Endodermal cell (in vitro differentiated cells): ENCODE measurements at regions not wholly inside any gene's neighbourhood (a gene's known extent, or its start where the extent isn't known, plus 50 kb on each side); places are given as distances from the start of the nearest gene placed in this dataset.
A peak's percentile ranks its signal among the peaks of the same experiment; 100 is the strongest.

Experiments used
- DNase-seq: peaks from one replicate; pipeline ENCODE4 v3.0.0-alpha.2; 2017
- H3K27ac ChIP-seq: 2 replicates; pipeline ENCODE4 v1.5.1; 2013; ENCODE audit warnings: mild to moderate bottlenecking, low read depth, low read length, moderate library complexity
- H3K27me3 ChIP-seq: 2 replicates; pipeline ENCODE4 v1.6.1; 2013; ENCODE audit warnings: mild to moderate bottlenecking, low read length, moderate library complexity; ENCODE audit not compliant: insufficient read depth, control insufficient read depth, poor library complexity, severe bottlenecking
- H3K36me3 ChIP-seq: 2 replicates; pipeline ENCODE4 v1.7.0; 2013; ENCODE audit warnings: mild to moderate bottlenecking, low read length, moderate library complexity; ENCODE audit not compliant: control insufficient read depth, insufficient read depth
- H3K4me1 ChIP-seq: one replicate; pipeline ENCODE4 v1.7.0; 2013; ENCODE audit warnings: low read length; ENCODE audit not compliant: control insufficient read depth, insufficient read depth
- H3K4me3 ChIP-seq: 2 replicates; pipeline ENCODE4 v1.5.1; 2013; ENCODE audit warnings: mild to moderate bottlenecking, low read length, moderate library complexity
- H3K9ac ChIP-seq: 2 replicates; pipeline ENCODE4 v1.6.1; 2013; ENCODE audit warnings: mild to moderate bottlenecking, low read length, moderate library complexity; ENCODE audit not compliant: poor library complexity, severe bottlenecking; ENCODE audit errors: extremely low read depth
- H3K9me3 ChIP-seq: 2 replicates; pipeline ENCODE4 v1.6.1; 2013; ENCODE audit warnings: mild to moderate bottlenecking, low read length, moderate library complexity; ENCODE audit not compliant: control insufficient read depth
- H3K27ac Mint-ChIP-seq: 2 replicates; pipeline ENCODE4 v1.8.0; 2020; ENCODE audit warnings: mixed read lengths
- H3K27me3 Mint-ChIP-seq: 2 replicates; pipeline ENCODE4 v1.8.0; 2021; ENCODE audit warnings: mild to moderate bottlenecking, mixed read lengths; ENCODE audit not compliant: insufficient read depth
- H3K36me3 Mint-ChIP-seq: 2 replicates; pipeline ENCODE4 v1.8.0; 2020; ENCODE audit warnings: low read depth, mixed read lengths
- H3K4me1 Mint-ChIP-seq: 2 replicates; pipeline ENCODE4 v1.8.0; 2020; ENCODE audit warnings: mixed read lengths
- H3K4me3 Mint-ChIP-seq: 2 replicates; pipeline ENCODE4 v1.8.0; 2020; ENCODE audit warnings: mild to moderate bottlenecking, moderate library complexity, mixed read lengths
- H3K9me3 Mint-ChIP-seq: 2 replicates; pipeline ENCODE4 v1.8.0; 2020; ENCODE audit warnings: mild to moderate bottlenecking, mixed read lengths
- WGBS, 2 experiments: methylation state at CpG; one replicate each; pipeline versions ENCODE4 v1.1.5 to v1.1.7; 2013; ENCODE audit warnings: missing lambda C conversion rate in 2 of 2, mixed read lengths in 1 of 2; ENCODE audit not compliant: insufficient coverage in 1 of 2, insufficient read length in 1 of 2; 5-methylcytosine and 5-hydroxymethylcytosine counted together
- TF ChIP-seq, protein P1 (sequence below): fragments of 200-600 bp; sonication (generic); conservative IDR thresholded peaks from 2 replicates; pipeline ENCODE4 v1.5.0; 2021; ENCODE audit warnings: antibody characterized with exemption, mild to moderate bottlenecking

DNA sequence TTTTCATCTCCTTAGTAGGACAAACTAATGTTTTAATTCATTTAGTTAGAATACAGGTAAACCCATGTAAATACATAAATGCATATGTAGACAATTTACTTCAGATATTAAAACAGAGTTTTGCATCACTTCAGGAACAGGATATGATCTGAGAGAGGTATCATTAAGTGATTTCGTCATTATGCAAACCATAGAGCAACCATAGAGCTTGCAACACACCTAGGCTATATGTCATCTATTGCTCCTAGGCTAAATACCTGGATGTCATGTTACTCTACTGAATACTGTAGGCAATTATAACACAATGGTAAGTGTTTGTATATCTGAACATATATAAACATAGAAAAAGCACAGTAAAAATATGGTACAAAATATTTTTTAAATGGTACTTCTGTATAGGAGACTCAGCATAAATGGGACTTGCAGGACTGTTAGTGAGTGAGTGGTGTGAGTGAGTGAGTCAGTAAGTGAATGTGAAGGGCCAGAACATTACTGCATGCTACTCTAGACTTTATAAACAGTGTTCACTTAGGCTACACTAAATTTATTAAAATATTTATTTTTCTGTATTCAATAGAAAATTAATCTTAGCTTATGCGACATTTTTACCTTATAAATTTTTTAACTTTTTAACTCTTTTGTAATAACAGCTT is 1377.5 kb upstream of the CDH9 start:
- Histone ChIP-seq H3K4me1 (no peaks in the 10 kb centered on the region), H3K36me3 (no peaks in the 10 kb centered on the region), H3K4me3 (no peak overlapping the region), H3K9ac (no peak overlapping the region), H3K27me3 (no peaks in the 10 kb centered on the region), H3K27ac (no peak overlapping the region), H3K9me3 (peaks cover 10% of the 10 kb centered on the region)
- Mint-ChIP-seq H3K9me3 (peaks cover 23% of the 10 kb centered on the region), H3K4me1 (no peaks in the 10 kb centered on the region), H3K27ac (no peak overlapping the region), H3K36me3 (no peaks in the 10 kb centered on the region), H3K27me3 (no peaks in the 10 kb centered on the region), H3K4me3 (no peak overlapping the region)
- WGBS, 2 experiments = 88 to 100% methylated on average over 1 to 2 of the region's 2 CpGs
- no peak for DNase-seq
- TF ChIP-seq, protein P1, sequence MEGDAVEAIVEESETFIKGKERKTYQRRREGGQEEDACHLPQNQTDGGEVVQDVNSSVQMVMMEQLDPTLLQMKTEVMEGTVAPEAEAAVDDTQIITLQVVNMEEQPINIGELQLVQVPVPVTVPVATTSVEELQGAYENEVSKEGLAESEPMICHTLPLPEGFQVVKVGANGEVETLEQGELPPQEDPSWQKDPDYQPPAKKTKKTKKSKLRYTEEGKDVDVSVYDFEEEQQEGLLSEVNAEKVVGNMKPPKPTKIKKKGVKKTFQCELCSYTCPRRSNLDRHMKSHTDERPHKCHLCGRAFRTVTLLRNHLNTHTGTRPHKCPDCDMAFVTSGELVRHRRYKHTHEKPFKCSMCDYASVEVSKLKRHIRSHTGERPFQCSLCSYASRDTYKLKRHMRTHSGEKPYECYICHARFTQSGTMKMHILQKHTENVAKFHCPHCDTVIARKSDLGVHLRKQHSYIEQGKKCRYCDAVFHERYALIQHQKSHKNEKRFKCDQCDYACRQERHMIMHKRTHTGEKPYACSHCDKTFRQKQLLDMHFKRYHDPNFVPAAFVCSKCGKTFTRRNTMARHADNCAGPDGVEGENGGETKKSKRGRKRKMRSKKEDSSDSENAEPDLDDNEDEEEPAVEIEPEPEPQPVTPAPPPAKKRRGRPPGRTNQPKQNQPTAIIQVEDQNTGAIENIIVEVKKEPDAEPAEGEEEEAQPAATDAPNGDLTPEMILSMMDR = no peak

- Mint-ChIP-seq H3K9me3 (peaks cover 32% of the 10 kb centered on the region), H3K36me3 (no peaks in the 10 kb centered on the region), H3K4me1 (no peaks in the 10 kb centered on the region), H3K27ac (no peak overlapping the region), H3K4me3 (no peak overlapping the region), H3K27me3 (no peaks in the 10 kb centered on the region)
- no peak overlapping the region for H3K9ac ChIP-seq
- H3K27ac ChIP-seq = no peak overlapping the region
- H3K9me3 ChIP-seq = peaks cover 15% of the 10 kb centered on the region
- H3K27me3 ChIP-seq = no peaks in the 10 kb centered on the region
- no peaks in the 10 kb centered on the region for H3K36me3 ChIP-seq
- no peak overlapping the region for H3K4me3 ChIP-seq
- H3K4me1 ChIP-seq = no peaks in the 10 kb centered on the region
- TF ChIP-seq, protein P1 = no peak
- WGBS, 2 experiments = 93% methylated on average over 1 of the region's 1 CpG; no CpG with 5 or more reads in 1 of the 2 experiments
- DNase-seq = no peak
Measured at GRCh38 chr5:28414619-28415018, 1376.2 kb upstream of the CDH9 start.

GRCh38 chr5:28408651-28409050 is 1370.3 kb upstream of the CDH9 start:
- Mint-ChIP-seq H3K36me3 (peaks cover 3% of the 10 kb centered on the region), H3K4me1 (peaks cover 11% of the 10 kb centered on the region), H3K9me3 (peaks cover 39% of the 10 kb centered on the region), H3K4me3 (no peak overlapping the region), H3K27me3 (no peaks in the 10 kb centered on the region), H3K27ac (no peak overlapping the region)
- no peak overlapping the region for H3K9ac ChIP-seq
- TF ChIP-seq, protein P1 = no peak
- DNase-seq = no peak
- H3K27ac ChIP-seq = no peak overlapping the region
- peaks cover 30% of the 10 kb centered on the region for H3K9me3 ChIP-seq
- no peaks in the 10 kb centered on the region for H3K36me3 ChIP-seq
- H3K27me3 ChIP-seq = no peaks in the 10 kb centered on the region
- peak overlapping the region; percentile 21 for H3K4me3 ChIP-seq
- peaks cover 3% of the 10 kb centered on the region for H3K4me1 ChIP-seq
